GM23248 (cell line): ENCODE measurements at regions not wholly inside any gene's neighbourhood (a gene's known extent, or its start where the extent isn't known, plus 50 kb on each side); places are given as distances from the start of the nearest gene placed in this dataset.
"Not testable (repeated sequence)": the region's sequence is repeated elsewhere in the genome, so short reads cannot be mapped to it uniquely, and the experiment has no call there.

Experiments used
- EZH2 ChIP-seq: fragments of 200-600 bp; sonication (generic); IDR thresholded peaks from 2 replicates; pipeline ENCODE4 v1.6.1; 2018; ENCODE audit warnings: antibody characterized with exemption, mild to moderate bottlenecking; ENCODE audit not compliant: insufficient read depth, poor library complexity, severe bottlenecking
- EZH2phosphoT487 ChIP-seq: fragments of 200-600 bp; sonication (generic); IDR thresholded peaks from 2 replicates; pipeline ENCODE4 v1.6.1; 2018; ENCODE audit warnings: antibody characterized with exemption, moderate library complexity, mild to moderate bottlenecking, low read depth; ENCODE audit not compliant: insufficient read depth

GRCh38 chr6:40867527-40867926, 171.5 kb downstream of the UNC5CL start:
- TF ChIP-seq EZH2phosphoT487, EZH2: not testable (repeated sequence)
